Nephron (organoid): ENCODE measurements at regions not wholly inside any gene's neighbourhood (a gene's known extent, or its start where the extent isn't known, plus 50 kb on each side); places are given as distances from the start of the nearest gene placed in this dataset.
"Not testable (repeated sequence)": the region's sequence is repeated elsewhere in the genome, so short reads cannot be mapped to it uniquely, and the experiment has no call there.

ENCODE experiments used
- H3K27ac Mint-ChIP-seq, 3 experiments: 2 replicates each; pipeline ENCODE4 v1.8.0; 2020; ENCODE audit warnings: mixed read lengths in 3 of 3, mild to moderate bottlenecking in 2 of 3, moderate library complexity in 1 of 3
- H3K27me3 Mint-ChIP-seq: 2 replicates; pipeline ENCODE4 v1.8.0; 2021; ENCODE audit warnings: low read depth, mild to moderate bottlenecking, moderate library complexity, mixed read lengths
- H3K36me3 Mint-ChIP-seq: 2 replicates; pipeline ENCODE4 v1.8.0; 2020; ENCODE audit warnings: low read depth, mixed read lengths
- H3K4me1 Mint-ChIP-seq: 2 replicates; pipeline ENCODE4 v1.8.0; 2020; ENCODE audit warnings: mixed read lengths
- H3K4me3 Mint-ChIP-seq, 3 experiments: 2 replicates each; pipeline ENCODE4 v1.8.0; 2020; ENCODE audit warnings: mild to moderate bottlenecking in 3 of 3, mixed read lengths in 3 of 3, moderate library complexity in 2 of 3
- H3K9me3 Mint-ChIP-seq: 2 replicates; pipeline ENCODE4 v1.8.0; 2020; ENCODE audit warnings: mixed read lengths
- CTCF ChIP-seq, 3 experiments: fragments of 200-600 bp; sonication (generic); IDR thresholded peaks; one replicate each; pipeline ENCODE4 v1.5.0; 2021; ENCODE audit warnings: antibody characterized with exemption in 3 of 3; ENCODE audit not compliant: unreplicated experiment in 3 of 3

- no peak overlapping the region for H3K27ac Mint-ChIP-seq
- H3K36me3 Mint-ChIP-seq: no peaks in the 10 kb centered on the region
- no peaks in the 10 kb centered on the region for H3K4me1 Mint-ChIP-seq
- H3K27me3 Mint-ChIP-seq: no peaks in the 10 kb centered on the region
- no peaks in the 10 kb centered on the region for H3K9me3 Mint-ChIP-seq
- peak in 1 of 3 experiments; percentile 14 for TF ChIP-seq CTCF (IDR thresholded peaks at IDR 0.05; ENCODE audit: unreplicated experiment in 3 of 3)
- H3K4me3 Mint-ChIP-seq: no peak overlapping the region
These were observed 775.4 kb downstream of the LUZP2 start for GRCh38 chr11:25272214-25272613.

DNA sequence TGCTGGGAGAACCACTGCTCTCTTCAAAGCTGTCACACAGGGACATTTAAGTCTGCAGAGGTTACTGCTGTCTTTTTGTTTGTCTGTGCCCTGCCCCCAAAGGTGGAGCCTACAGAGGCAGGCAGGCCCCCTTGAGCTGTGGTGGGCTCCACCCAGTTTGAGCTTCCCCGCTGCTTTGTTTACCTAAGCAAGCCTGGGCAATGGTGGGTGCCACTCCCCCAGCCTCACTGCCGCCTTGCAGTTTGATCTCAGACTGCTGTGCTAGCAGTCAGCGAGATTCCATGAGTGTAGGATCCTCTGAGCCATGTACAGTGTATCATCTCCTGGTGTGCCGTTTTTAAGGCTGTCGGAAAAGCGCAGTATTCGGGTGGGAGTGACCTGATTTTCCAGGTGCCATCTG lies 784.0 kb downstream of the LUZP2 start:
- H3K27me3 Mint-ChIP-seq, H3K4me1 Mint-ChIP-seq, H3K27ac Mint-ChIP-seq, H3K36me3 Mint-ChIP-seq, H3K4me3 Mint-ChIP-seq: not testable (repeated sequence)
- peaks cover 23% of the 10 kb centered on the region for H3K9me3 Mint-ChIP-seq

GRCh38 chr11:25293166-25293565 lies 796.3 kb downstream of the LUZP2 start:
- peaks cover 3% of the 10 kb centered on the region for H3K9me3 Mint-ChIP-seq
- H3K27me3 Mint-ChIP-seq: no peaks in the 10 kb centered on the region
- no peak overlapping the region for H3K4me3 Mint-ChIP-seq
- H3K27ac Mint-ChIP-seq: no peak overlapping the region
- no peak for TF ChIP-seq CTCF (IDR thresholded peaks at IDR 0.05; ENCODE audit: unreplicated experiment in 3 of 3)
- H3K4me1 Mint-ChIP-seq: no peaks in the 10 kb centered on the region
- no peaks in the 10 kb centered on the region for H3K36me3 Mint-ChIP-seq

- Mint-ChIP-seq H3K9me3 (peaks cover 2% of the 10 kb centered on the region), H3K27ac (no peak overlapping the region), H3K36me3 (no peaks in the 10 kb centered on the region), H3K4me3 (no peak overlapping the region), H3K4me1 (no peaks in the 10 kb centered on the region), H3K27me3 (no peaks in the 10 kb centered on the region)
- no peak for TF ChIP-seq CTCF (IDR thresholded peaks at IDR 0.05; ENCODE audit: unreplicated experiment in 3 of 3)
These were observed 801.6 kb downstream of the LUZP2 start for GRCh38 chr11:25298450-25298849.

GRCh38 chr11:25309818-25310217 lies 813.0 kb downstream of the LUZP2 start:
- Mint-ChIP-seq H3K4me1 (no peaks in the 10 kb centered on the region), H3K36me3 (no peaks in the 10 kb centered on the region), H3K27me3 (no peaks in the 10 kb centered on the region), H3K9me3 (peaks cover 13% of the 10 kb centered on the region), H3K27ac (no peak overlapping the region), H3K4me3 (no peak overlapping the region)
- no peak for TF ChIP-seq CTCF (IDR thresholded peaks at IDR 0.05; ENCODE audit: unreplicated experiment in 3 of 3)

DNA sequence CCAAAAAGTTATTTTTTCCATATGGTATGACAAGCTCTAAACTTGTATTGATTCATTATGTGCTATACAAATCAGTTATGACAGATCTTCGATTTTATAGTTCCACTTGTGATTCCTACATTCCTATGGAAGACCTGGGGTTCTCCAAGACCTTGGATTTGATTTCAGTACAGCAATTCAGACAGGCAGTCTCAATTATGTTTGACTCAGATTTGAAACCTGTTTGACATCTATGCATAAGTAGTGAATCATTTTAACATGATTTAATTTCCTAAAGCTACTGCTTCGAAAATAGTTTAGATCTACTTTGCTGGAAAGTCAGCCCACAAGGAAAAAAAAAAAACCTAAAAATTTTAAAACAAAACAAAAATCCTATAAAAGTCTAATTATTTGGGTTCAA lies 820.4 kb downstream of the LUZP2 start:
- Mint-ChIP-seq H3K9me3 (no peaks in the 10 kb centered on the region), H3K36me3 (no peaks in the 10 kb centered on the region), H3K4me1 (no peaks in the 10 kb centered on the region), H3K27me3 (no peaks in the 10 kb centered on the region), H3K27ac (no peak overlapping the region), H3K4me3 (no peak overlapping the region)
- no peak for TF ChIP-seq CTCF (IDR thresholded peaks at IDR 0.05; ENCODE audit: unreplicated experiment in 3 of 3)
